ENCODE measurements at regions not wholly inside any gene's neighbourhood (a gene's known extent, or its start where the extent isn't known, plus 50 kb on each side); places are given as distances from the start of the nearest gene placed in this dataset.

- TF ChIP-seq, protein P1, sequence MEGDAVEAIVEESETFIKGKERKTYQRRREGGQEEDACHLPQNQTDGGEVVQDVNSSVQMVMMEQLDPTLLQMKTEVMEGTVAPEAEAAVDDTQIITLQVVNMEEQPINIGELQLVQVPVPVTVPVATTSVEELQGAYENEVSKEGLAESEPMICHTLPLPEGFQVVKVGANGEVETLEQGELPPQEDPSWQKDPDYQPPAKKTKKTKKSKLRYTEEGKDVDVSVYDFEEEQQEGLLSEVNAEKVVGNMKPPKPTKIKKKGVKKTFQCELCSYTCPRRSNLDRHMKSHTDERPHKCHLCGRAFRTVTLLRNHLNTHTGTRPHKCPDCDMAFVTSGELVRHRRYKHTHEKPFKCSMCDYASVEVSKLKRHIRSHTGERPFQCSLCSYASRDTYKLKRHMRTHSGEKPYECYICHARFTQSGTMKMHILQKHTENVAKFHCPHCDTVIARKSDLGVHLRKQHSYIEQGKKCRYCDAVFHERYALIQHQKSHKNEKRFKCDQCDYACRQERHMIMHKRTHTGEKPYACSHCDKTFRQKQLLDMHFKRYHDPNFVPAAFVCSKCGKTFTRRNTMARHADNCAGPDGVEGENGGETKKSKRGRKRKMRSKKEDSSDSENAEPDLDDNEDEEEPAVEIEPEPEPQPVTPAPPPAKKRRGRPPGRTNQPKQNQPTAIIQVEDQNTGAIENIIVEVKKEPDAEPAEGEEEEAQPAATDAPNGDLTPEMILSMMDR (IDR thresholded peaks at IDR 0.05; ENCODE audit: unreplicated experiment): peak; percentile 83
- peaks cover 62% of the 10 kb centered on the region for H3K27me3 Mint-ChIP-seq (ENCODE audit: low read depth)
- DNase-seq (ENCODE audit: low spot score in 2 of 2, unreplicated experiment in 2 of 2): peak; percentile 38 to 83
- H3K4me1 Mint-ChIP-seq: peaks cover 7% of the 10 kb centered on the region
- H3K27ac Mint-ChIP-seq: no peak overlapping the region
- H3K36me3 Mint-ChIP-seq: no peaks in the 10 kb centered on the region
- peaks cover 7% of the 10 kb centered on the region for H3K9me3 Mint-ChIP-seq
- H3K4me3 Mint-ChIP-seq: no peak overlapping the region
These were observed 53.9 kb downstream of the OTOR start for GRCh38 chr20:16801919-16802651.

DNA sequence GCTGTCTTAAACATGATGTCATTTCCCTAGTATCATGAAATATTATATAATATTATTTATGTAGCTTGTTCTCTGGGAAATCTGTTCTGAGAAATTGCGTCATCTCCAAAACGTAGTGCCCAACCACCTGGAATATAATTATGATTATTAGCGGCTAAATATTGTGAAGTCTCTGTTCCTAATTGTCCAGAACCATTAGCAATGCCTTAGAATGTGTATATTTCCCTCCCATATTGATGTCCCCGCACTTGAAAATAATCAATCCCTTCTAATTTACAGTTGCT, 54.4 kb downstream of the OTOR start:
- Mint-ChIP-seq H3K27ac (no peak overlapping the region), H3K4me1 (peaks cover 7% of the 10 kb centered on the region), H3K9me3 (peaks cover 7% of the 10 kb centered on the region), H3K27me3 (ENCODE audit: low read depth) (peaks cover 63% of the 10 kb centered on the region), H3K4me3 (no peak overlapping the region), H3K36me3 (no peaks in the 10 kb centered on the region)
- TF ChIP-seq, protein P1 (IDR thresholded peaks at IDR 0.05; ENCODE audit: unreplicated experiment): no peak
- DNase-seq (ENCODE audit: low spot score in 2 of 2, unreplicated experiment in 2 of 2): no peak

GRCh38 chr20:16803965-16804792, 56.0 kb downstream of the OTOR start:
- Mint-ChIP-seq H3K4me3 (no peak overlapping the region), H3K36me3 (no peaks in the 10 kb centered on the region), H3K9me3 (no peaks in the 10 kb centered on the region)

DNA sequence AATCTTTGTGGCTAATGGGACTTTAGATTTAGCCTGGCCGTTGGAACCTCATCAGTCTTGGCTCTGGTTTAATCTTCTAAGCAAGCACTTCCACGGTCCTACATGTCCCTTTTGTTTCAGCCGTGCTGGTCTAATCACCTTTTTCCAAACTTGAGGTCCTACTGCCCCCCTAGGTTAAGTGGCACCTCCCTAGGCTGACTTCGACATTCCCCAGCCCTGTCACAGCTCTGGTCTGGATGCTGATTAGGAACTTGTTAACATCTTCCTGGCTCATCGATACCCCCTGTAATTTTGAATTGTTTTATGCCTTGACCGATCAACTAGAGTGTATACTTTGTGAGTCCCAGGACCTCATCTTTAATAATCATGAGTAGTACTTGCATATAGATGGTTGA, 56.6 kb downstream of the OTOR start:
- H3K9me3 Mint-ChIP-seq: no peaks in the 10 kb centered on the region
- DNase-seq (ENCODE audit: low spot score in 2 of 2, unreplicated experiment in 2 of 2): no peak
- no peak overlapping the region for H3K4me3 Mint-ChIP-seq
- H3K27ac Mint-ChIP-seq: no peak overlapping the region
- peaks cover 65% of the 10 kb centered on the region for H3K27me3 Mint-ChIP-seq (ENCODE audit: low read depth)
- H3K4me1 Mint-ChIP-seq: peaks cover 7% of the 10 kb centered on the region
- no peaks in the 10 kb centered on the region for H3K36me3 Mint-ChIP-seq
- TF ChIP-seq, protein P1 (IDR thresholded peaks at IDR 0.05; ENCODE audit: unreplicated experiment): no peak

More at GRCh38 chr20:16803965-16804792, 56.0 kb downstream of the OTOR start:
- Mint-ChIP-seq H3K27me3 (ENCODE audit: low read depth) (peaks cover 65% of the 10 kb centered on the region), H3K27ac (no peak overlapping the region), H3K4me1 (peaks cover 7% of the 10 kb centered on the region)
- TF ChIP-seq, protein P1 (IDR thresholded peaks at IDR 0.05; ENCODE audit: unreplicated experiment): peak; percentile 80
- peak in 1 of 2 experiments; percentile 82 for DNase-seq (ENCODE audit: low spot score in 2 of 2, unreplicated experiment in 2 of 2)

- TF ChIP-seq, protein P1 (IDR thresholded peaks at IDR 0.05; ENCODE audit: unreplicated experiment): no peak
- Mint-ChIP-seq H3K27me3 (ENCODE audit: low read depth) (peaks cover 61% of the 10 kb centered on the region), H3K9me3 (no peaks in the 10 kb centered on the region), H3K36me3 (no peaks in the 10 kb centered on the region), H3K4me3 (no peak overlapping the region), H3K4me1 (peaks cover 7% of the 10 kb centered on the region), H3K27ac (no peak overlapping the region)
- DNase-seq (ENCODE audit: low spot score in 2 of 2, unreplicated experiment in 2 of 2): no peak
These were observed 57.9 kb downstream of the OTOR start for GRCh38 chr20:16806061-16806460.

Measured in mesothelial cell of epicardium (in vitro differentiated cells).